ENCODE measurements at regions not wholly inside any gene's neighbourhood (a gene's known extent, or its start where the extent isn't known, plus 50 kb on each side); places are given as distances from the start of the nearest gene placed in this dataset.

DNA sequence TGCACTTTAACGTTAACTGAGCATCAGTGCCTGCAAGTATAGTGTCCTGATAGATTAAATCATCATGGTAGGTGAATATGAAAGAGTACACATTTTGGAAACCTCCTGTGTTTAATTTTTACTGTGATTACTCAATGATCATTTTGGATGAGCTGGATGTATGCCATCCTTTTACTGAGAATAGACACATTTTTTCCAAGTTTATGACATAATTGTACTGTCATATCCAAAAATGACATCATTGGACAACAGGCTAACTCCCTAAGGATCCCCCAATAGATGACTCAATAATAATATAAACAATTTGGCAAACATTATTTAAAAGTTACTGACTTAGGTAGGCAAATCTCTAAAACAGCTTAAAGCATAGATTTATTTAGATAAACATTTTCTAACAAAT, 410.8 kb upstream of the REG3G start:
- Histone ChIP-seq H3K9ac (ENCODE audit: insufficient read depth, low read length, poor library complexity, severe bottlenecking) (no peak overlapping the region), H3K4me1 (ENCODE audit: control insufficient read depth in 1 of 2, insufficient read depth in 2 of 2, low read length in 2 of 2) (no peaks in the 10 kb centered on the region), H3K27ac (ENCODE audit: low read depth in 1 of 2, low read length in 2 of 2) (no peak overlapping the region), H4K20me1 (ENCODE audit: insufficient read depth, low read length) (no peaks in the 10 kb centered on the region), H3K4me2 (replicated peaks; ENCODE audit: extremely low read depth, low read length, poor library complexity, severe bottlenecking) (no peak overlapping the region), H3K4me3 (replicated peaks in 1 of 3; ENCODE audit: low read depth in 2 of 3, low read length in 3 of 3) (no peak overlapping the region), H3K36me3 (replicated peaks in 1 of 2; ENCODE audit: control insufficient read depth in 1 of 2, insufficient read depth in 2 of 2, low read length in 2 of 2) (no peaks in the 10 kb centered on the region), H2AFZ (ENCODE audit: insufficient read depth, low read depth, low read length, poor library complexity, severe bottlenecking) (no peak overlapping the region), H3K27me3 (ENCODE audit: control insufficient read depth in 2 of 2, insufficient read depth in 2 of 2, low read length in 2 of 2) (no peaks in the 10 kb centered on the region), H3K79me2 (ENCODE audit: insufficient read depth, low read length) (no peaks in the 10 kb centered on the region), H3K9me3 (replicated peaks in 1 of 2; ENCODE audit: control insufficient read depth in 1 of 2, insufficient read depth in 1 of 2, low read length in 2 of 2) (no peaks in the 10 kb centered on the region)
- Mint-ChIP-seq H3K4me3 (no peak overlapping the region), H3K9me3 (peaks cover 0 to 3% (median 0%) of the 10 kb centered on the region in 7 donors), H3K4me1 (no peaks in the 10 kb centered on the region), H3K27me3 (ENCODE audit: low read depth in 3 of 3) (peaks cover 0 to 1% (median 0%) of the 10 kb centered on the region in 3 donors), H3K27ac (no peak overlapping the region), H3K36me3 (no peaks in the 10 kb centered on the region)
- 50% methylated on average over 1 of the region's 1 CpG for WGBS (ENCODE audit: insufficient coverage)
- no peak for DNase-seq
- TF ChIP-seq, protein P1, sequence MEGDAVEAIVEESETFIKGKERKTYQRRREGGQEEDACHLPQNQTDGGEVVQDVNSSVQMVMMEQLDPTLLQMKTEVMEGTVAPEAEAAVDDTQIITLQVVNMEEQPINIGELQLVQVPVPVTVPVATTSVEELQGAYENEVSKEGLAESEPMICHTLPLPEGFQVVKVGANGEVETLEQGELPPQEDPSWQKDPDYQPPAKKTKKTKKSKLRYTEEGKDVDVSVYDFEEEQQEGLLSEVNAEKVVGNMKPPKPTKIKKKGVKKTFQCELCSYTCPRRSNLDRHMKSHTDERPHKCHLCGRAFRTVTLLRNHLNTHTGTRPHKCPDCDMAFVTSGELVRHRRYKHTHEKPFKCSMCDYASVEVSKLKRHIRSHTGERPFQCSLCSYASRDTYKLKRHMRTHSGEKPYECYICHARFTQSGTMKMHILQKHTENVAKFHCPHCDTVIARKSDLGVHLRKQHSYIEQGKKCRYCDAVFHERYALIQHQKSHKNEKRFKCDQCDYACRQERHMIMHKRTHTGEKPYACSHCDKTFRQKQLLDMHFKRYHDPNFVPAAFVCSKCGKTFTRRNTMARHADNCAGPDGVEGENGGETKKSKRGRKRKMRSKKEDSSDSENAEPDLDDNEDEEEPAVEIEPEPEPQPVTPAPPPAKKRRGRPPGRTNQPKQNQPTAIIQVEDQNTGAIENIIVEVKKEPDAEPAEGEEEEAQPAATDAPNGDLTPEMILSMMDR (IDR thresholded peaks at IDR 0.05): no peak
- intact Hi-C loops (cut with micrococcal nuclease): no loop called here

- no peaks in the 10 kb centered on the region for H3K4me1 ChIP-seq (ENCODE audit: control insufficient read depth in 1 of 2, insufficient read depth in 2 of 2, low read length in 2 of 2)
- H3K4me2 ChIP-seq (replicated peaks; ENCODE audit: extremely low read depth, low read length, poor library complexity, severe bottlenecking): no peak overlapping the region
- Mint-ChIP-seq H3K36me3 (no peaks in the 10 kb centered on the region), H3K4me1 (no peaks in the 10 kb centered on the region), H3K27ac (no peak overlapping the region), H3K4me3 (no peak overlapping the region), H3K27me3 (ENCODE audit: low read depth in 3 of 3) (peaks cover 0 to 1% (median 0%) of the 10 kb centered on the region in 3 donors), H3K9me3 (peaks cover 0 to 3% (median 0%) of the 10 kb centered on the region in 7 donors)
- no peaks in the 10 kb centered on the region for H3K27me3 ChIP-seq (ENCODE audit: control insufficient read depth in 2 of 2, insufficient read depth in 2 of 2, low read length in 2 of 2)
- WGBS (ENCODE audit: insufficient coverage): 86% methylated on average over 1 of the region's 2 CpGs
- no peaks in the 10 kb centered on the region for H3K79me2 ChIP-seq (ENCODE audit: insufficient read depth, low read length)
- H3K9me3 ChIP-seq (replicated peaks in 1 of 2; ENCODE audit: control insufficient read depth in 1 of 2, insufficient read depth in 1 of 2, low read length in 2 of 2): no peaks in the 10 kb centered on the region
- no peak overlapping the region for H2AFZ ChIP-seq (ENCODE audit: insufficient read depth, low read depth, low read length, poor library complexity, severe bottlenecking)
- DNase-seq: no peak
- no peak overlapping the region for H3K4me3 ChIP-seq (replicated peaks in 1 of 3; ENCODE audit: low read depth in 2 of 3, low read length in 3 of 3)
- intact Hi-C loops (cut with micrococcal nuclease): no loop called here
- H3K27ac ChIP-seq (ENCODE audit: low read depth in 1 of 2, low read length in 2 of 2): no peak overlapping the region
- no peaks in the 10 kb centered on the region for H4K20me1 ChIP-seq (ENCODE audit: insufficient read depth, low read length)
- no peak overlapping the region for H3K9ac ChIP-seq (ENCODE audit: insufficient read depth, low read length, poor library complexity, severe bottlenecking)
- H3K36me3 ChIP-seq (replicated peaks in 1 of 2; ENCODE audit: control insufficient read depth in 1 of 2, insufficient read depth in 2 of 2, low read length in 2 of 2): no peaks in the 10 kb centered on the region
- TF ChIP-seq, protein P1 (IDR thresholded peaks at IDR 0.05): no peak
Measured at GRCh38 chr2:78615956-78616355, 409.5 kb upstream of the REG3G start.

Data from CD14-positive monocyte (primary cell).